Glomerular visceral epithelial cell (primary cell): ENCODE measurements at regions not wholly inside any gene's neighbourhood (a gene's known extent, or its start where the extent isn't known, plus 50 kb on each side); places are given as distances from the start of the nearest gene placed in this dataset.
"Not testable (repeated sequence)": the region's sequence is repeated elsewhere in the genome, so short reads cannot be mapped to it uniquely, and the experiment has no call there.

Experiments used
- DNase-seq: peaks from one replicate; pipeline ENCODE4 v3.0.0-alpha.2; 2016; ENCODE audit errors: extremely low spot score

DNA sequence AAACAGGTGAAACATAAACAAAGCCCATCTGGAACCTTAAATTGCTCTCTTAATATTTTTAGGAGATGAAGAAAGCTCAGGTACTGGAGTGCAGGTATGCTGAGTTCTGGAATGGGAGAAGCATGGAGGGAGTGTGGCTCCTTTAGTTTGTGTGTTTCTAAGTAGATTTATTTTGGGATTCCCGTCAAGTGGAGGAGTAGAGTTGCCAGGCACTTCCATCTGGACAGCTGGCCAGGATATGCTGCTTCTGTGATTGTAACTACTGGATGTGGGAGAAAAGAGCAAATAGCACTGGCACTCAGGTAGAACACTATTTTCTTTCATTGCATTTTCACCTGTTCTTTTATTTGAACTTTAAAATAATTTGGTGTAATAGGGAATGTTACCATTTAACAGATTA, 182.3 kb upstream of the MAST4 start:
- no peak for DNase-seq

GRCh38 chr5:66415208-66415607, 181.0 kb upstream of the MAST4 start:
- DNase-seq = no peak

- no peak for DNase-seq
Observed at GRCh38 chr5:66416698-66417097, 179.5 kb upstream of the MAST4 start.

DNA sequence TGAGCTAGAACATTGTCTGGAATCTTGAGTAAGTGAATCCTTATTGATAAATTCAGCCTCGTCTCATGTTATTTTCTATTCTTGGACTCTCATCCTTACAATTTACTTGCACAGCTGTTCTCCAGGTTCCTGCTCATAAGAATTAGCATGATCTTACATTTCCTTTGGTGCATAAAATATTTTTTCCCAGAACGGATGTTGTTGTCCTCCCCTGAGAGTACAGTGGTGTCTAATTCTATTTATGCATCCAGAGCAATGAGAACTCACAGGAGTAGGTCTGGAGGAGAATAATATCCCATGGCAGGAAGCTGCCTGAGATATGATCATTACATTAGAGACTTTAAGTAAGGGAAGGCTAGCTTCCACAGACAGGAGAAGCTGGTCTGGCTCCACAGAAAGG, 178.4 kb upstream of the MAST4 start:
- no peak for DNase-seq

DNA sequence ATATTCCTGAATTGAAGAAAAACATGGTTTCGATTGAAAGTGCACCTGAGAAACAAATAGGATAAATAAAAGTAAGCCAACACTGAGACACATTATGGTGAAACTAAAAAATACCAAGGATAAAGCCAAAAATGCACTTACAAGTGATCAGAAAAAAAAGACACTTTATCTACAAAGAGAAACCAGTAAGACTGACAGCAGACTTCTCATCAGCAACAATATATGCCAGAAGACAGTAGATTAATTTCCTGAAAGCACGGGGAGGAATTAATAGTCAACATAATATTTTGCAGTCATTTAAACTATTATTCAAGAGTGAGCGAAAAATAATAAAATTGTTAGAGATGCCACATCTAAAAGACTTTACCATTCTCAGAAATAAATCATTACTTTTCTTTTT, 172.7 kb upstream of the MAST4 start:
- DNase-seq = no peak

DNA sequence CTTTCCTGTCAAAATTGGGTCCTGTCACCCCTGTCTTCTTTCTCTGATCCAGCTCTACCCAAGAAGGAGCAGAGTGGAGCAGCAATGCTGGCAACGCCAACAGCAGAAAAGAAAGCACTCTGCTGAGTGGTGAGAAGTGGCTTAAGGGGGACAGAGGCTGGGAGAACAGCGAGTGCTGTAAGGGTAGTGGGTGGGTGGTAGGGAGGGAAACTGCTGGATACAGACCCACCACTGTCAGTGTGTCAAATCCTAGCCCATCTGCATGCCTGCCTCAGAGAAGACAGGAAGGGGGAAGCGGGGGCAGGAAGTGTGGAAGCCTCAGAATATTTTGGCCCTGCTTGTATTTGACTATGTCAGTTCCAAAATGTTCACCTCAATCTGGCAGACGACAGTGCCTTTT, 170.4 kb upstream of the MAST4 start:
- no peak for DNase-seq

DNA sequence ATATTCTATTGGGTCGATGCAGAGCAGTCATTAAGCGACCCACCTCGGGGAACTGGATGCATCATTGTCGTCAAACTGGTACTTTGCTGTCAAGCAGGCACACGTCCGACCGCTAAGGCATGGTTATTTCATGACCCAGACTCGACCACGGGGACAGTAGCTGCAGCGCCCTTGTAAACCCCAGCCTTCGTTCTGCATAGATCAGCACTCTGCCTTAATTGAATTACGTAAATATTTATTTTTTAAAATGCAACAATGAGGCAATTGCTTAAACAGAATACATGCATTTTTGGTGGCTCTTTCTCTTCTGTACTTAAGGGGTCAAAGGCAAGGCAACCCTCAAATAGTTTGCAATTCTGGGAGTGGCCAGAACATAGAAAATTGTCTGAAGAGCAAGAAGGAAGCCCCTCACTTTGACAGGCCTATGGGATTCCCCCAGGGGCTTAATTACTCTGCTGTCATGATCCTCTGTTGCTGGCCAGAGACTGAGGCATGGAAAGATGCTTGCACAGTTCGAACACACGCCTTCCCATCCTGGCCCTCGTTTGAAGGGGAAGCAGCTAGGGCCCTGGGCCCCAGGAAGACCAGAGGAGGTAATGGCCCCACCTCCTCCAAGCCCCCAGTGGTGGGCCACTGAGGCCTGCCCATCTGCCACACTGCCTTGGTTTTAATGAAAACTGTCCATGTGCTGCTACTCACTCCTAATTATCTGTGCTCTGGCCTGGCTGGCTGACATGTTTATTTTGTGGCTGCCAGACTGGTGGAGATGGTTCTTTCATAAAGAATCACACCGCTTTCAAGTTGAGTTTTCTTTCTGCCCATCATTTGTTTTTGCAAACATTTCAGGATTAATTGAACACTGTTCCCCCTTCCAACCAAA, 169.7 kb upstream of the MAST4 start:
- DNase-seq = no peak

DNA sequence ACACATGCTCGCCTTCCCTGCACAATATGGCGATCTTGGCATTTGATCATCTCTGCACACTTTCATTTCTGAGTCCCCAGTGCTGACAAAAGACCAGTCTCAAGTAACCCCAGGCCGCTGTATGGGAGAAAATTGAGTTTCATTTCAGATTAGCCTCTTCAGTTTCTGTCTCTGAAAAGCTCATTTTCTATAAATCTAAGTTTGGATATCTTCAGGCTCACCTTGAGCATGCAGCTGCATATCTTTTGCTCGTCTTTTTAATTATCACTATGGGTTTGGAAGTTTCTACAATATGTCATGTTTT, 169.1 kb upstream of the MAST4 start:
- DNase-seq = no peak

DNA sequence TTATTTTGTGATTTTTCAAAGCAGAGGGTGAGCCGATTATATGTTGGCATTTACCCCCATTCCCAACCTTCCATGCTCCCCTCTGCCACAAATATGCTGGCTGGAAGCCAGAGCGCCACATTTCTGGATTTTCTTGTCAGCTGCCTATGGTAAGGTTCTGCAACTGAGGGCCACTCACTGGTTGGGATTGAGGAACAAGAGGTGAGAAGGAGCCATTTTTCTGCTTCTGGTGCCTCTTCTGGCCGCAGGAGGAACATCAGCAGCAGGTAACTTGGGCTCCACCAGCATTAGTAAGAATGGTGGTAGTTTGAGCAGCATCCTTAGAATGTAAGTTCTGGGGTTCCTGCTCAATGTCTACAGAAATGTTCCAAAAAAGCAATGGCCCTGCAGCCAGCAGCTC, 159.5 kb upstream of the MAST4 start:
- peak; percentile 3 for DNase-seq

DNA sequence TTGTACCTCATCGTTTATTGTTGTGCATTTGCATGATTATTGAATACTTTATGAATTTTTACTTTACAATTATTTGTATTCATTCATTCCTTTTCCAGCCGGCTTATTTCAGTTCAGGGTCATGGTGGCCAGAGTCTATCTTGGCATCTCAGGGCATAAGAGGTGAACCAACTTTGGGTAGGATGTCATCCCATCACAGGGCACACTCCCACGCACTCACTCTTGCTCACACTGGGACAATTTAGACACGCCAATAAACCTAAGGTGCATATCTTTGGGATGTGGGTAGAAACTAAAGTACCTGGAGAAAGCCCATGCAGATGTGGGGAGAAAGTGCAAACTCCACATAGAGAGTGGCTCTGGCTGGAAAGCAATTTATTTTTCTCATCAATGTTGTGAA, 158.1 kb upstream of the MAST4 start:
- no peak for DNase-seq

DNA sequence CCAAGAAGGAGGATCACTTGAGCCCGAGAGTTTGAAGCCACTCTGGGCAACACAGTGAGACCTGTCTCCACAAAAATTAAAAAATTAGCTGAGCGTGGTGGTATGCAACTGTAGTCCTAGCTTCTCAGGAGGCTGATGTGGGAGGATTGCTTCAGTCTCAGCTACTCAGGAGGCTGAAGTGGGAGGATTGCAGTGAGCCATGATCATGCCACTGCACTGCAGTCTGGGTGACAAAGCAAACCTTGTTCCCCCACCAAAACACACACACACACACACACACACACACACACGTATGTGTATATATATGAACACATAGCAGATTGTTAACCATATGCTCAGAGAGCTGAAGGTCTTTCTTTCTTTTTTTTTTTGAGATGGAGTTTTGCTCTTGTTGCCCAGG, 157.5 kb upstream of the MAST4 start:
- no peak for DNase-seq

- DNase-seq = peak; percentile 81
Observed at GRCh38 chr5:66440202-66440680, 156.0 kb upstream of the MAST4 start.

DNA sequence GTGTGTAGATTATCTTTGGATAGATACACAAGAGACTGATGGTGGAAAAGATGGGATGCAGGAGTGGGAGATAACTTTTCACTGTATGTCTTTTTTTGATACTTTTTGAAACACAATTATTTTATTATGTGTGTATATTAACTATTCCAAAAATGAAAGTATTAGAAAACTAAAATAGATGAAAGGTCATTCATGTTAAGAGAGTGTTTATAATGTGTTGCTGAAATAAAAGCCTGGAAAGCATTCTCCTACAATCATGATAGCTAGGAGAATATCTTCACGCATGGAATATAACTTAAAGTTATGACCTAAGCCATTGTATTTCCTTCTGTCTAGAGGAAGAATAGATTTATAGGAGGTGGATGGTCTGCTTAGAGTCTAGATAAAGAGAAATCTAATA, 154.8 kb upstream of the MAST4 start:
- DNase-seq = no peak

- no peak for DNase-seq
Observed at GRCh38 chr5:66442951-66443445, 153.2 kb upstream of the MAST4 start.

DNA sequence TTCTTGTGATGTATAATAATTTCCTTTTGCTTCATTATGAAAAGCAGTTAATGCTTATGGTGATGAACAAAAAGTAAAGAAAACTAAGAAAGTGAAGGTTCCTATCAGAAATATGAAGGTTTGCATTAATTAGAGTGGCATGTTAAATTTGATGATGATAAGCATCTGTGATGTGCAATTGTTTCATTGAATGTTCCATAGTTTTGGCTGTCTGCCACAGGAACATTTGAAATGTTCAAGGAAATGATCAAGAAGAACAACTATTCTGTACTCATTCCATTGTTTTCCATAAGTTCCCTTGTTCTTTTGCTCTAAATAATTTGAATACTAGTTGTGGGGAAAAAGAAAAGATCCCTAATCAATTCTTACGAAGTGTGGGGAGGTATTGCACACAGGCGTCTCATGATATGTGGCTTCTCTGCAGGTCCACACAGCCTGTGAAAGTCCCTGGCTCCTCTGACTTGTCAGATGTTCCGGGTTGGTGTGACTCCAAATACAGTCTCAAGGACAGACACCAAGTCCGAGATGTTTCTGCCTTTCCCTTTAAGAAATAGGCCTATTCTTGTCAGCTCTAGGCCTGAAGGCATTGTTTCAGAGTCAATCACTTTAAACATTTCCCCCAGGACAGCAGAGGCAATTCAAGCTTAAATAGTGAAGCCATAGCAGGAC, 152.6 kb upstream of the MAST4 start:
- no peak for DNase-seq

DNA sequence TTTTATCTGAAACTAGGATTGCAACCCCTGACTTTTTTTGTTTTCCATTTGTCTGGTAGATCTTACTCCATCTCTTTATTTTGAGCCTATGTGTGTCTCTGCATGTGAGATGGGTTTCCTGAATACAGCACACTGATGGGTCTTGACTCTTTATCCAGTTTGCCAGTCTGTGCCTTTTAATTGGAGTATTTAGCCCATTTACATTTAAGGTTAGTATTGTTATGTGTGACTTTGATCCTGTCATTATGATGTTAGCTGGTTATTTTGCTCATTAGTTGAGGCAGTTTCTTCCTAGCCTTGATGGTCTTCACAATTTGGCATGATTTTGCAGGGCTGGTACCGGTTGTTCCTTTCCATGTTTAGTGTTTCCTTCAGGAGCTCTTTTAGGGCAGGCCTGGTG, 148.1 kb upstream of the MAST4 start:
- DNase-seq = not testable (repeated sequence)

DNA sequence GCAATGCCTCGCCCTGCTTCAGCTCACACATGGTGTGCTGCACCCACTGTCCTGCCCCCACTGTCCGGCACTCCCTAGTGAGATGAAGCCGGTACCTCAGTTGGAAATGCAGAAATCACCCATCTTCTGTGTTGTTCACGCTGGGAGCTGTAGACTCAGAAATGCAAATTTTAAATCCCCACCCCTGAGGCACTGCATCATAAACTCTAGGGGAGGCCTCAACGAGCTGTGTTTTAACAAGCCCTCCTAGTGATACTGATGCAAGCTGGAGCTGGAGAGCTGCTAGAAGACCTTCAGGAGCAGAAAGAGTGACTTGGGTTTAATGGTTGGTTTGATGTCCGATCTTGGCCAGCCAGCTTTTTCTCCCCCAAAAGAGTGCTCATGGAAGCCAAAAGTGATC, 146.0 kb upstream of the MAST4 start:
- no peak for DNase-seq

DNA sequence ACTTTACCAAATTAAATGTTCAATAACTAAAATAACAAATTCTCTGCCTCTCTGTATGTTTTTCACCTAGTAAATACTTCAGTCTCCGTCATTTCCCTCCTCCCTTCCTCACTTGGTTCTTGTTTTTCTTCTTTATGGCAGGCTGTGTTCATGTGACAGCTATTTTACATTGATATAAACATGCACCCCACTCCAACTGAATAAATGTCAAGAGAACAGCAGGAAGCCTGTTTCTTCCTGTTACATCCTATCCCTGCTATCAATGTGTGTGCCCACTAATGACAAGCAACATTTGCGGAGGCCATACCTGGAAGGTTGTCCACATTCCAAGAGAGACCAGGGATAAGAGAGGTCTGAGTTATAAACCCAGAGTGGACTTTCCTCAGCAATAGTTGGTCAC, 145.2 kb upstream of the MAST4 start:
- no peak for DNase-seq

DNA sequence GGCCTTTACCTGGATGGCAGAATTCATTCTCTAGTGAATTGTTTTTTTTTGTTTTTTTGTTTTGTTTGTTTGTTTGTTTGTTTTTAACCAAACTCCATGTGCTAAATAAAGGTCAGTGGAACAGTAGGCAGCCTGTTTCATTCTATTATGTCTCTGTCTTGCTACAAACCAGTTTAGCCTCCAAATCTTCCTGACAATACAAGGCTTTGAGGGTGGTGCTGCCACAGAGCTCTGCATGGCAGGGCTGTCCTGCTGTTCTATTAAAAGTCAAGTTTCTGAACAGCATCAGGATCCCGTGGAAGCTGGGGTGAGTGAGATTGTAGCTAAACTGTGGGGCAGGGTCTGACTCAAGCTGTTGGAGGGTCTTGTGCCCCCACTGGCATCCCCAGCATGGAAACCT, 144.1 kb upstream of the MAST4 start:
- DNase-seq = no peak

DNA sequence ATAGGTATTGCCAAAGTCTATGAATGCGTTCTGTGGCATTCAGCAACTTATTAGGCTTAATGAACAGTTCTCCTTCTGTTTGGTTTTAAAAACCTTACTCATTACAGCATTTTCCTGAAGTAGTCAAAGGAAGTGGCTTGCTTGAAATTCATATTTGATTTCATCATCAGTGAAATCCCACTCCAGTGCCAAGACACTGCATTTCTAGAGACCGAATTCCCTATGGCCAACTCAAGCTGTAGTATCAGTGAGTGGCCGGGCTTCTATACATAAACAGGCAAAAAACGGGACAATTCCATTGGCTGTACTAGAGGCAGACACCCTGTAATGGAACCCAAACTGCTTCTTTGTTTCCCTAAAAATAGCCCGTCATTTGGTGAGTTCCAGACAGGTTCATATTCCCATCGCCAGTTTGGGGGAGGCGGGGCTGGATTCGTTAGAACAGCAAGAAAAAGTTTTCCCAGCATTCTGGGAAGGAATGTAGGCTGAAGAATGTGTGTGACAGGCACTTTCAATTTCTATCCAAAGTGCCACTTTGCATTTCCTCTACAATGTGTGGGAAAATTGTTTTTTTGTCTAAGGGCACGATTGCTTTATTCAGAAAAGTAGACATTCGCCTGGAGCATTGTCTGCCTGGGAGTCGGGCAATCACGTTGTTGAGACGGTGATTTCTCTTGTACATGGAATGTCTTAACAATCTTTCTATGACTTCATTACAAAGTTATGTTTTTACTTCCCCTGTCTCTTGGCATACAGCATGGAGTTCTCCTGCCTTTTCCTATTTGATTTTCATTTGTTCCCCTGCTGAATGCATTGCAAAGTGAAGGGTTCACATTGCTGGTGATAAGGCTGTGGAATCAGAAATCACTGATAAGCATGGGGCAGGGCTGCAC, 141.8 kb upstream of the MAST4 start:
- peak; percentile 12 for DNase-seq

DNA sequence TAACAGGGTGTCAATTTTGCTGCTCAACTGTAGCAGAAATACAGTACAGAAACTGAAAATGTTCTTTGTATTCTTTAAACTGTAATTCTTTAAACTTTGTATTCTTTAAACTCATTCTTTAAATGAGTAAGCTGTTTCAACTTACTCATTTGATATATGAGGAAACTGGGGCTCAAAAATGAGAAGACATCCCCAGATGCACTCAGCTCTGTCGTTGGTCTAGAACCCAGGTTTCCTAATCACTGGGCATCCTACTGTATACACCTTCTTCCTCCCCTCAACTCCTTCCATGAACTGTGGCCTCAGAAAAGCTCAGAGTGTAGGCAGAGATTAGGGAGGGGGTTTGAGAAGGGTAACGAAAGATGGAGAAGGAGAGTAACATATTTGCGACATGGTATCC, 136.5 kb upstream of the MAST4 start:
- no peak for DNase-seq

GRCh38 chr5:66467564-66467963, 128.6 kb upstream of the MAST4 start:
- no peak for DNase-seq
